ENCODE measurements at regions not wholly inside any gene's neighbourhood (a gene's known extent, or its start where the extent isn't known, plus 50 kb on each side); places are given as distances from the start of the nearest gene placed in this dataset.

- TF ChIP-seq POLR2A (IDR thresholded peaks at IDR 0.05) (no peak), CTCF (IDR thresholded peaks at IDR 0.05) (no peak), POLR2AphosphoS5 (IDR thresholded peaks at IDR 0.05) (no peak)
- H3K27ac ChIP-seq, result no peak overlapping the region
- no peaks in the 10 kb centered on the region for H3K9me3 ChIP-seq
- H3K4me1 ChIP-seq, result no peaks in the 10 kb centered on the region
- H3K36me3 ChIP-seq, result no peaks in the 10 kb centered on the region
- DNase-seq (ENCODE audit: low spot score in 2 of 2), result no peak
- H3K27me3 ChIP-seq, result no peaks in the 10 kb centered on the region
- intact Hi-C loops (cut with DNase I; ENCODE audit: low total_unique reads), result no loop called here
- no peak overlapping the region for H3K4me3 ChIP-seq
Observed at GRCh38 chr3:67201026-67201425, 202.9 kb downstream of the KBTBD8 start.

DNA sequence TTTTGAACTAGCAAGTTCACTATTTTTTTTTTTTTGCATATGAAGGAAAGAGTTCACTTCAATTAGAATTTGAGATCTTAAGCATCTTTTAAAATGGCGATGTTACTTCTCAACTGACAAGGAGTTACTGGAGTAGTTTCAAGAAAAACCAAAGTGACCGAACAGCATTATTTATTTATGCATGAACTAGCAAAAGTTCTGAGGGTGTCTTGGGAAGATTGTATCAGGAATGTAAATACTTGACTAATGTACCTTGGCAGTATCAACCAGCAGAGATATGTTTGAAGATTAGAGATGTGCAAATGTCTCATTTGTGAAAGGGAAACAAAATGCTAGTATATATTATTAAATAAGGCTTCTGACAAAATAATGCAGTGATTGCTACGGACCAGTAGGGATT is 203.9 kb downstream of the KBTBD8 start:
- Histone ChIP-seq H3K27ac (no peak overlapping the region), H3K4me3 (no peak overlapping the region), H3K27me3 (no peaks in the 10 kb centered on the region), H3K9me3 (no peaks in the 10 kb centered on the region), H3K36me3 (no peaks in the 10 kb centered on the region), H3K4me1 (no peaks in the 10 kb centered on the region)
- DNase-seq (ENCODE audit: low spot score in 2 of 2), result no peak
- no peak for TF ChIP-seq POLR2AphosphoS5 (IDR thresholded peaks at IDR 0.05)
- TF ChIP-seq CTCF (IDR thresholded peaks at IDR 0.05), result no peak
- no peak for TF ChIP-seq POLR2A (IDR thresholded peaks at IDR 0.05)
- intact Hi-C loops (cut with DNase I; ENCODE audit: low total_unique reads), result no loop called here

GRCh38 chr3:67204951-67205350 is 206.8 kb downstream of the KBTBD8 start:
- Histone ChIP-seq H3K27ac (no peak overlapping the region), H3K27me3 (no peaks in the 10 kb centered on the region), H3K4me1 (no peaks in the 10 kb centered on the region), H3K9me3 (no peaks in the 10 kb centered on the region), H3K36me3 (no peaks in the 10 kb centered on the region), H3K4me3 (no peak overlapping the region)
- intact Hi-C loops (cut with DNase I; ENCODE audit: low total_unique reads), result no loop called here
- TF ChIP-seq POLR2A (IDR thresholded peaks at IDR 0.05) (no peak), CTCF (IDR thresholded peaks at IDR 0.05) (no peak), POLR2AphosphoS5 (IDR thresholded peaks at IDR 0.05) (no peak)
- no peak for DNase-seq (ENCODE audit: low spot score in 2 of 2)

DNA sequence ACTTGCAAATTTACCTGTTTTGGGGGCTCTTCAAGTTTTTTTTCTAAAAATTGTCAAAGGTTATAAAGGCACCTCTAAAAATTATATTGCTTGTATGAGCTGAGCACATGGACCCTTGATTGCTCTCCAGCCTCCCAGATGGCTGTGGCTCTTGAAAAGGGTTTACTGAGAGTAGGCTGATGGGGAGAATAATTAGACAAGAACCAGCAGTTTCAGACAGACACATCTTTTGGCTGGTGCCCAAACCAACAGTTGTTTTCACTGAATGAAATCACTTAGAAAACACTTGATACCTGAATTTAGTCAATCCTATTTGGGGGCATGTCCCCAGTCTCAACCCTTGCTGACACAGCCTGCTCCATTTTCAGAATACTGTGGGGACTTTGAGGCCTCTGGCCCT is 217.6 kb downstream of the KBTBD8 start:
- no peak for DNase-seq (ENCODE audit: low spot score in 2 of 2)
- intact Hi-C loops (cut with DNase I; ENCODE audit: low total_unique reads), result no loop called here
- Histone ChIP-seq H3K27ac (no peak overlapping the region), H3K36me3 (no peaks in the 10 kb centered on the region), H3K27me3 (no peaks in the 10 kb centered on the region), H3K4me1 (no peaks in the 10 kb centered on the region), H3K4me3 (no peak overlapping the region), H3K9me3 (no peaks in the 10 kb centered on the region)
- TF ChIP-seq POLR2AphosphoS5 (IDR thresholded peaks at IDR 0.05) (no peak), CTCF (IDR thresholded peaks at IDR 0.05) (no peak), POLR2A (IDR thresholded peaks at IDR 0.05) (no peak)

DNA sequence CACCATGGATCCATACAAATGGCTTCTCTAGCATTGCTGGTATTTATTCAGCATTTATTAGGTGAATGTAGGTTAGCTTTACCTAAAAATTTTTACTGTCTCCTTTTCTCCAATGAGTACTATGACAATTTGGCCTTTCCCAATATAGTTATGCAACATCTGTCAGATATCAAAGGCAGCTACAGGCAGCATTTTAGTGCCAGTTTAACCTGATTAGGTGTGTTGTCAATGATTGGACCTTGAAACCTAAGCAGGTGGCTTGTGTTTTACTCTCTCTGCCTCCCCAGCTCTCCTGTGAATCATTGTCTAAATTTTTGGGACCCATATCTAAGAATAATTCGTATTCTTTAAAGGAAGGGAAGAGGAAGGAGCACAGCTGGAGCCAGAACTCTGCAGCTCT is 228.9 kb downstream of the KBTBD8 start:
- Histone ChIP-seq H3K4me3 (no peak overlapping the region), H3K9me3 (no peaks in the 10 kb centered on the region), H3K36me3 (no peaks in the 10 kb centered on the region), H3K27ac (no peak overlapping the region), H3K4me1 (no peaks in the 10 kb centered on the region), H3K27me3 (no peaks in the 10 kb centered on the region)
- TF ChIP-seq POLR2A (IDR thresholded peaks at IDR 0.05) (no peak), POLR2AphosphoS5 (IDR thresholded peaks at IDR 0.05) (no peak), CTCF (IDR thresholded peaks at IDR 0.05) (no peak)
- no peak for DNase-seq (ENCODE audit: low spot score in 2 of 2)
- intact Hi-C loops (cut with DNase I; ENCODE audit: low total_unique reads), result no loop called here

Data from breast epithelium (tissue), 4 donors.